GM21528 (cell line): ENCODE measurements at regions not wholly inside any gene's neighbourhood (a gene's known extent, or its start where the extent isn't known, plus 50 kb on each side); places are given as distances from the start of the nearest gene placed in this dataset.
A peak's percentile ranks its signal among the peaks of the same experiment; 100 is the strongest.

Experiments
- ATAC-seq: cut with Tn5 transposase; IDR thresholded peaks from one replicate; pipeline ENCODE4 v1.9.1; 2021; ENCODE audit warnings: mild to moderate bottlenecking, moderate library complexity; ENCODE audit not compliant: unreplicated experiment, low FRiP score

- no peak for ATAC-seq
These were observed 59.9 kb downstream of the BMP4 start for GRCh38 chr14:53896726-53897125.

DNA sequence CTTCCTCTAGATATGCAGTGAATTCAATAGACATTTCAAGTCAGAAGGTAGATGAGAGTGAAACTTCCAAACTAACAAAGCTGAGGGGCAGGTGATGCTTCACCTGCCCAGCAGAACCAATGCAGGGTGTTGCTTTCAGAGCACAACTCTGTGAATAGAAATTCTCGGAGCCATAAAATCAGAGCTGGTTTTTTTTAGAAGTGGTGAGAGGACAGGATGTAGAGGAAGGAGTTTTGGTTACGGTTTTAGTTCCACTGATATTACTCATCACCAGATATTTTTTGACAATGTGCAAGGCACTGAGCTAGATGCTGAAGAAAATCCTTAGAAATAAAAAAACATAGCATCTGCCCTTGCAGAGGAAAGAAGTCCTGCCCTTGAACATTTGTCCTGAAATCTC lies 62.2 kb downstream of the BMP4 start:
- ATAC-seq, result peak; percentile 67

DNA sequence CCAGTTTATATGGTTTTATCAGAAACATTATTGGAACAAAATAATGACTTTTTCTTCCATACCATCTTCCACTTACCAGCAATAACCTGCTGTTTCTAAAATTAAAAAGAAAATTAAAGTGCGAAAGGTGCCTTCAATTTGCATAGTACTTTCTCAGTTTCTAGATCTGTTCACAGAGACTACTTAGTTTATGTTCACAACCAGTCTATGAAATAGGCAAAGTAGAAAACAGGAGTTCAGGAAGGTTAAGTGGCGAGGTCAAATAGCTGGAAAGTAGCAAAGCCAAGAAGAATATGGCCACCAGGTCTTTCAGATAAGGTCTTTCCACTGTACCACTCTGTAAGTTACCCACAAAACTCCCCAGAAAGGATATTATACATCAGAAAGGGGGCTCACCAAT lies 63.3 kb downstream of the BMP4 start:
- no peak for ATAC-seq

DNA sequence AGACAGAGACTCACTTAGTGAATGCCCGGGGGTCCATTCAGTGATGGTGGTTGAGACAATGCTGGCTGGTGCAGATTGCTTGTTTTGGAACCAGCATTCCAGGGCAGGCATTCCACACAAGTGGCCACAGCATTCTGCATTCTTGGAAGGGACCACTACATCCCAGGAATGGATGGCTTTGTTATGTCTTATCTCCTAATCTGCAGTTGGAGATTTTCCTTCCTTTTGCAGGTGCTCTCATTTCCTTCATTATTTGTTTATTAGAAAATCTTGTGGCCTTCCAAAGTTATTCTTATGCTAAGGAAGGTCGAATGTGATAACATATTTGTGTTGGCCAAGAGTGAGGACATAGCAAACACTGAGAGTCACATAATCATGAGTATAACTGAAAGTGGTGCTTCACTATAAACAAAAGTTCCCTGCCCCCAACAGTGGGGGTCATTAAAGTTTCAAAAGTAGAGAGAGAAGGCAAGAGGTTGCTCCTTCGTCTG lies 66.0 kb downstream of the BMP4 start:
- ATAC-seq, result no peak

GRCh38 chr14:53888535-53889386 lies 67.9 kb downstream of the BMP4 start:
- no peak for ATAC-seq

GRCh38 chr14:53885136-53885640 lies 71.4 kb downstream of the BMP4 start:
- ATAC-seq, result no peak

DNA sequence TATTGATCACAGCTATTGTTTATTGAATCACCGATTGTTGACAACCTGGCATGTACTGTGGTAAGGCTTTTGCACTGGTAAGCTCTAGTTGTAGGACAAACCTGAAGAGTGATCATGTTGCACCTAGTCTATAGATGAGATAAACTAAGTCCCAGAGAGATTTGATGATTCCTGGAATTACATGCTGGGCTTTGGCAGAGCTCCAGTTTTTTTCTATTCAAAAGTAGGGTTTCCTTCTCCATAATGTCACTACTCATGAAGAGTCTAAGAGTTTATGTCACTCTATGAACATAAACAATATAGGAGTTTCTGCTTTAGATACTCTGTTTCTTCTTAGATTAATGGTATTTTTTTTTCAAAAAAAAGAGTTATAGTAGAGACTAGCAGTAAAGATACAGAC lies 72.0 kb downstream of the BMP4 start:
- ATAC-seq, result no peak

- ATAC-seq, result no peak
These were observed 72.9 kb downstream of the BMP4 start for GRCh38 chr14:53883739-53884138.

DNA sequence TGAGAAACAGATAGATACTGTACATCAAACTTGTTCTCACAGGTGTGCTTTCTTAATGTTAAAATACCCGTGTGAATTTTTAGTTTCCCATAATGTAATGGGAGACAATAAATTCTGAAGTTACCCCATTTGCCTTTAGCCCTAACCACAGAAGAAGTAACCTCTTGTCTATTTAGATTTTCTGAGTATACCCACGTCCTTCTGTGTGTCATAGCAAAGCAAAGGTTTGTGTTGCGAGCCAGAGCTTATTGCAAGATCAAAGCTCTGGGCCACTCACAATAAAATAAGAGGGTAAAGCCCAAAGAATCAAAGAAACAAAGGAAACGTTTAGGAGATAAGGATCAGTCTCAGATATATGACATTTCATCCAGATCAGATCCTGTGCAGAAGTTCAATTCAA lies 73.9 kb downstream of the BMP4 start:
- ATAC-seq, result no peak

DNA sequence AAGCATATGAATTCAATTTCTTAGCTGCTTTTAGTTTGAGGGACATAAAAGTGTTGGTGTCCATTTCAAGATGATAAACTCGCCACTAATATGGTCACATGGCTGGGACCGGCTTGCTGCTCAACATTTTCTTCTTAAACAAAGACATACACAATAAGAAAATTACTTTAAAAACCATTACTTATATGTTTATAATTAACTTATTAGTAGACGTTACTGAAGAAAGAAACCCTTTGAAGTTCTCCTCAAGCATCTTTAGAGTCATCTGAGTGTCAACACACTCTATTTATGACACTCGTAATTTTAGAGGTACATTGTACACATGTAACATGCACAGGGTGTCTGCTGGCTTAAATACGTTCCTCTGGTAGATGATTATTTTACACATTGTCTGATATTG lies 74.7 kb downstream of the BMP4 start:
- ATAC-seq, result no peak

GRCh38 chr14:53881161-53881871 lies 75.3 kb downstream of the BMP4 start:
- ATAC-seq, result no peak

- ATAC-seq, result no peak
These were observed 75.9 kb downstream of the BMP4 start for GRCh38 chr14:53880761-53881160.

DNA sequence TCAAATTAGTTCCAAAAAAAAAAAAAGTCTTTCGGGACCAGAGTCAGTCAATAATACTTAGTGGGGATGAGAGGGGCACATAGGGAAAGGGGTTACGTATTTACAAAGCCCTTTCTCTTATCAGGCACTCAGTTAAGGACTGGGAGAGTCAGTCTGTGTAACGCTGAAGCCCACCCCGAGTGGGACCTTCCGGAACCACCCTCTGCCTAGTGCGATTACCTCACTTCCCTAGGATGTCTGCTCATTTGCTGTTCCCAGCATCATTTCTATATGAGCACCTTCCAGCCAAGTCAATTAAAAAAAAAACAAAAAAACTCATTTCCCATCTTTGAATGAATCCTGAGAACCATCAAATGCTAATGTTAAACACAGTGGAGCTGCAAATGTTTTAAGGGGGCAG lies 76.9 kb downstream of the BMP4 start:
- no peak for ATAC-seq

GRCh38 chr14:53879022-53879686 lies 77.5 kb downstream of the BMP4 start:
- ATAC-seq, result no peak

- ATAC-seq, result no peak
These were observed 81.2 kb downstream of the BMP4 start for GRCh38 chr14:53875324-53875897.

- ATAC-seq, result no peak
These were observed 81.9 kb downstream of the BMP4 start for GRCh38 chr14:53874704-53875103.

DNA sequence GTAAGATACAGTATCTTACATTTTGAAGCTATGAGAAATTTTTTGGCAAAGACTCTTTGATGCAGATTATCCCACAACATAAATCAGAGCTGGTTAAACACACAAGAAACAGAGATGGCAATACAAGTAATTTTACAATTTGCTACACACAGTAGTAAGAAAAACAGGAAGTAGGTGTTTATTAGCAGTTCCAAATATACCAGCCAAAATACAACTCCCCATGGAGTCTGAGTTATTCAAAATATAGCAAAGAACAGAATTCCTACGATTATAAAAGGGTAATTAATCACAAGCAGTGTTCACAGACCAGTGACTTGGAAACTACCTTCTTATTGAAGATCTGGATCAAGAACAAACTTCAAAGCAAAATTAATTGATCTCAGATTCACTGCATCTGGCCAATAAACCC lies 83.9 kb downstream of the BMP4 start:
- no peak for ATAC-seq

GRCh38 chr14:53871951-53872350 lies 84.7 kb downstream of the BMP4 start:
- ATAC-seq, result no peak

- ATAC-seq, result no peak
These were observed 85.6 kb downstream of the BMP4 start for GRCh38 chr14:53871011-53871410.

- no peak for ATAC-seq
These were observed 90.9 kb downstream of the BMP4 start for GRCh38 chr14:53865711-53866110.

- ATAC-seq, result no peak
These were observed 94.8 kb downstream of the BMP4 start for GRCh38 chr14:53861781-53862180.
